ENCODE measurements at regions not wholly inside any gene's neighbourhood (a gene's known extent, or its start where the extent isn't known, plus 50 kb on each side); places are given as distances from the start of the nearest gene placed in this dataset.

- DNase-seq, result no peak
Observed at GRCh38 chr17:12530161-12530560, 135.5 kb upstream of the MYOCD start.

- no peak for DNase-seq
Observed at GRCh38 chr17:12536021-12536420, 129.7 kb upstream of the MYOCD start.

GRCh38 chr17:12536472-12536871 is 129.2 kb upstream of the MYOCD start:
- DNase-seq, result peak; percentile 82

- DNase-seq, result no peak
Observed at GRCh38 chr17:12537436-12537835, 128.3 kb upstream of the MYOCD start.

GRCh38 chr17:12538003-12538402 is 127.7 kb upstream of the MYOCD start:
- DNase-seq, result no peak

- peak; percentile 75 for DNase-seq
Observed at GRCh38 chr17:12545877-12546513, 119.7 kb upstream of the MYOCD start.

GRCh38 chr17:12546983-12547382 is 118.7 kb upstream of the MYOCD start:
- DNase-seq, result no peak

GRCh38 chr17:12547831-12548230 is 117.9 kb upstream of the MYOCD start:
- DNase-seq, result no peak

- DNase-seq, result peak; percentile 26
Observed at GRCh38 chr17:12548558-12548957, 117.1 kb upstream of the MYOCD start.

- peak; percentile 97 for DNase-seq
Observed at GRCh38 chr17:12549499-12550041, 116.1 kb upstream of the MYOCD start.

GRCh38 chr17:12553625-12554024 is 112.1 kb upstream of the MYOCD start:
- DNase-seq, result peak; percentile 24

- DNase-seq, result peak; percentile 32
Observed at GRCh38 chr17:12554251-12554650, 111.4 kb upstream of the MYOCD start.

- no peak for DNase-seq
Observed at GRCh38 chr17:12566291-12566690, 99.4 kb upstream of the MYOCD start.

- DNase-seq, result no peak
Observed at GRCh38 chr17:12567077-12568053, 98.3 kb upstream of the MYOCD start.

- no peak for DNase-seq
Observed at GRCh38 chr17:12568358-12569251, 97.1 kb upstream of the MYOCD start.

GRCh38 chr17:12571606-12572005 is 94.1 kb upstream of the MYOCD start:
- DNase-seq, result no peak

GRCh38 chr17:12574525-12574924 is 91.2 kb upstream of the MYOCD start:
- no peak for DNase-seq

GRCh38 chr17:12575641-12576040 is 90.0 kb upstream of the MYOCD start:
- no peak for DNase-seq

GRCh38 chr17:12579288-12579687 is 86.4 kb upstream of the MYOCD start:
- DNase-seq, result no peak

- DNase-seq, result no peak
Observed at GRCh38 chr17:12580640-12581039, 85.0 kb upstream of the MYOCD start.

- no peak for DNase-seq
Observed at GRCh38 chr17:12584727-12585126, 81.0 kb upstream of the MYOCD start.

GRCh38 chr17:12588531-12588930 is 77.2 kb upstream of the MYOCD start:
- DNase-seq, result no peak

- DNase-seq, result no peak
Observed at GRCh38 chr17:12590417-12590816, 75.3 kb upstream of the MYOCD start.
